ENCODE measurements at regions not wholly inside any gene's neighbourhood (a gene's known extent, or its start where the extent isn't known, plus 50 kb on each side); places are given as distances from the start of the nearest gene placed in this dataset.

DNA sequence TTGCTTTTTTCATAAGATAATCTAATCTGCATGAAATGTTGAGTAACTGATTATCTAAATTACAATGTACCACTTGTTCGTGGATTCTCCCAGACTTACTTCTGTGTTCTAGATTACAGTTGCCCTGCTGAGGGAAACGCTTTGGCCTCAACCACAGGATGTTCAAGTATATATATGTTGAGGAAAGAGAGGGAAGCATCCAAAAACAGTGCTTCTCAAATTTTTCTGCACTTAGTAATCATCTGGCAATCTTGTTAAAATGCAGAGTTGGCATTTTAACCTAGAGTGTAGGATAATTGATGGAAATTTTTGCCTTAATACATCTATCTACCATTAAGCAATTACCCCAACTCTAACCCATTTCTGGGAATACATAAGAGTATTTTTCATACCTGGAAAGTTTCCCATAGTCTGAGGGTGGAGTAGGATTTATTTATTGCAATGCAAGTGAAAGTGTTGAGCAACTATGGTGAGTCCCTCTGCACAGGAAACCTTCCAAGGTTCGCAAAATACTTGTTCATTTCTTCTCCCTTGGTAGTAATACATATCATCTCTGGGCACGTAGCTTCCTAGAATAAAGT is 59.6 kb upstream of the C1GALT1 start:
- TF ChIP-seq, protein P1, sequence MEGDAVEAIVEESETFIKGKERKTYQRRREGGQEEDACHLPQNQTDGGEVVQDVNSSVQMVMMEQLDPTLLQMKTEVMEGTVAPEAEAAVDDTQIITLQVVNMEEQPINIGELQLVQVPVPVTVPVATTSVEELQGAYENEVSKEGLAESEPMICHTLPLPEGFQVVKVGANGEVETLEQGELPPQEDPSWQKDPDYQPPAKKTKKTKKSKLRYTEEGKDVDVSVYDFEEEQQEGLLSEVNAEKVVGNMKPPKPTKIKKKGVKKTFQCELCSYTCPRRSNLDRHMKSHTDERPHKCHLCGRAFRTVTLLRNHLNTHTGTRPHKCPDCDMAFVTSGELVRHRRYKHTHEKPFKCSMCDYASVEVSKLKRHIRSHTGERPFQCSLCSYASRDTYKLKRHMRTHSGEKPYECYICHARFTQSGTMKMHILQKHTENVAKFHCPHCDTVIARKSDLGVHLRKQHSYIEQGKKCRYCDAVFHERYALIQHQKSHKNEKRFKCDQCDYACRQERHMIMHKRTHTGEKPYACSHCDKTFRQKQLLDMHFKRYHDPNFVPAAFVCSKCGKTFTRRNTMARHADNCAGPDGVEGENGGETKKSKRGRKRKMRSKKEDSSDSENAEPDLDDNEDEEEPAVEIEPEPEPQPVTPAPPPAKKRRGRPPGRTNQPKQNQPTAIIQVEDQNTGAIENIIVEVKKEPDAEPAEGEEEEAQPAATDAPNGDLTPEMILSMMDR (conservative IDR thresholded peaks at IDR 0.05 in 1 of 2, IDR thresholded peaks at IDR 0.05 in 1 of 2; ENCODE audit: low read depth in 1 of 2, low read length in 2 of 2): no peak
- no peak for TF ChIP-seq EZH2 (IDR thresholded peaks at IDR 0.05; ENCODE audit: low read length, missing control alignments)

All from fibroblast of lung (primary cell).